ENCODE measurements at regions not wholly inside any gene's neighbourhood (a gene's known extent, or its start where the extent isn't known, plus 50 kb on each side); places are given as distances from the start of the nearest gene placed in this dataset.

GRCh38 chr5:164007064-164007463, 501.6 kb downstream of the MAT2B start:
- TF ChIP-seq CTCF (IDR thresholded peaks at IDR 0.05; ENCODE audit: insufficient read depth, low read length, severe bottlenecking): no peak
- H3K27me3 ChIP-seq (ENCODE audit: control insufficient read depth, insufficient read depth, low read length): no peaks in the 10 kb centered on the region
- no peak for FAIRE-seq

GRCh38 chr5:164009621-164010020, 504.2 kb downstream of the MAT2B start:
- Histone ChIP-seq H3K36me3 (ENCODE audit: control insufficient read depth, insufficient read depth, low read length) (no peaks in the 10 kb centered on the region), H3K4me3 (ENCODE audit: low read depth, low read length) (no peak overlapping the region), H3K27me3 (ENCODE audit: control insufficient read depth, insufficient read depth, low read length) (no peaks in the 10 kb centered on the region)
- DNase-seq (ENCODE audit: low read depth): no peak
- TF ChIP-seq CTCF (IDR thresholded peaks at IDR 0.05; ENCODE audit: insufficient read depth, low read length, severe bottlenecking): no peak
- FAIRE-seq: no peak

More at GRCh38 chr5:164007064-164007463, 501.6 kb downstream of the MAT2B start:
- Histone ChIP-seq H3K4me3 (ENCODE audit: low read depth, low read length) (no peak overlapping the region), H3K36me3 (ENCODE audit: control insufficient read depth, insufficient read depth, low read length) (no peaks in the 10 kb centered on the region)
- DNase-seq (ENCODE audit: low read depth): no peak

- no peaks in the 10 kb centered on the region for H3K27me3 ChIP-seq (ENCODE audit: control insufficient read depth, insufficient read depth, low read length)
- DNase-seq (ENCODE audit: low read depth) (no peak), FAIRE-seq (no peak)
- no peak for TF ChIP-seq CTCF (IDR thresholded peaks at IDR 0.05; ENCODE audit: insufficient read depth, low read length, severe bottlenecking)
- H3K4me3 ChIP-seq (ENCODE audit: low read depth, low read length): no peak overlapping the region
- H3K36me3 ChIP-seq (ENCODE audit: control insufficient read depth, insufficient read depth, low read length): no peaks in the 10 kb centered on the region
Observed at GRCh38 chr5:164010900-164011299, 505.5 kb downstream of the MAT2B start.

- H3K36me3 ChIP-seq (ENCODE audit: control insufficient read depth, insufficient read depth, low read length): no peaks in the 10 kb centered on the region
- no peak overlapping the region for H3K4me3 ChIP-seq (ENCODE audit: low read depth, low read length)
- H3K27me3 ChIP-seq (ENCODE audit: control insufficient read depth, insufficient read depth, low read length): no peaks in the 10 kb centered on the region
- FAIRE-seq (no peak), DNase-seq (ENCODE audit: low read depth) (no peak)
- no peak for TF ChIP-seq CTCF (IDR thresholded peaks at IDR 0.05; ENCODE audit: insufficient read depth, low read length, severe bottlenecking)
Observed at GRCh38 chr5:164012371-164012770, 507.0 kb downstream of the MAT2B start.

GRCh38 chr5:164013077-164013670, 507.8 kb downstream of the MAT2B start:
- Histone ChIP-seq H3K4me3 (ENCODE audit: low read depth, low read length) (no peak overlapping the region), H3K36me3 (ENCODE audit: control insufficient read depth, insufficient read depth, low read length) (no peaks in the 10 kb centered on the region), H3K27me3 (ENCODE audit: control insufficient read depth, insufficient read depth, low read length) (no peaks in the 10 kb centered on the region)
- no peak for FAIRE-seq
- TF ChIP-seq CTCF (IDR thresholded peaks at IDR 0.05; ENCODE audit: insufficient read depth, low read length, severe bottlenecking): peak; percentile 56
- peak; percentile 66 for DNase-seq (ENCODE audit: low read depth)

- DNase-seq (ENCODE audit: low read depth): no peak
- Histone ChIP-seq H3K4me3 (ENCODE audit: low read depth, low read length) (no peak overlapping the region), H3K27me3 (ENCODE audit: control insufficient read depth, insufficient read depth, low read length) (no peaks in the 10 kb centered on the region), H3K36me3 (ENCODE audit: control insufficient read depth, insufficient read depth, low read length) (no peaks in the 10 kb centered on the region)
- no peak for FAIRE-seq
- TF ChIP-seq CTCF (IDR thresholded peaks at IDR 0.05; ENCODE audit: insufficient read depth, low read length, severe bottlenecking): no peak
Observed at GRCh38 chr5:164020116-164020515, 514.7 kb downstream of the MAT2B start.

All from bronchial epithelial cell (primary cell).